Neural cell (in vitro differentiated cells): ENCODE measurements at regions not wholly inside any gene's neighbourhood (a gene's known extent, or its start where the extent isn't known, plus 50 kb on each side); places are given as distances from the start of the nearest gene placed in this dataset.

Experiments used
- H2AFZ ChIP-seq: fragments of 200-600, 300-800 bp; sonication (generic), shearing (Covaris generic); 2 replicates; pipeline ENCODE4 v1.6.0; 2014; ENCODE audit warnings: low read depth, mild to moderate bottlenecking, antibody characterized with exemption, low read length, moderate library complexity
- H3F3A ChIP-seq: fragments of 200-600 bp; shearing (Covaris generic); 2 replicates; pipeline ENCODE4 v1.6.1; 2016; ENCODE audit warnings: mild to moderate bottlenecking, moderate library complexity, mixed read lengths, antibody characterized with exemption, low read length; ENCODE audit not compliant: insufficient read depth, poor library complexity, severe bottlenecking
- H3K27ac ChIP-seq: fragments of 200-600, 300-800 bp; sonication (generic), shearing (Covaris generic); 2 replicates; pipeline ENCODE4 v1.5.1; 2014; ENCODE audit warnings: mild to moderate bottlenecking, low read length, moderate library complexity
- H3K27me3 ChIP-seq: fragments of 300-800, 200-600 bp; sonication (generic), shearing (Covaris generic); 2 replicates; pipeline ENCODE4 v1.6.0; 2014; ENCODE audit warnings: mild to moderate bottlenecking, low read depth, low read length, moderate library complexity; ENCODE audit not compliant: insufficient read depth
- H3K36me3 ChIP-seq: fragments of 300-800, 200-600 bp; sonication (generic), shearing (Covaris generic); 2 replicates; pipeline ENCODE4 v1.5.1; 2014; ENCODE audit warnings: mild to moderate bottlenecking, antibody characterized with exemption, low read length, moderate library complexity; ENCODE audit not compliant: insufficient read depth
- H3K4me2 ChIP-seq: fragments of 300-800, 200-600 bp; sonication (generic), shearing (Covaris generic); 2 replicates; pipeline ENCODE4 v1.6.0; 2014; ENCODE audit warnings: mild to moderate bottlenecking, low read length
- H3K4me3 ChIP-seq: fragments of 300-800, 200-600 bp; sonication (generic), shearing (Covaris generic); 2 replicates; pipeline ENCODE4 v1.5.1; 2014; ENCODE audit warnings: mild to moderate bottlenecking, low read length, moderate library complexity
- H3K79me2 ChIP-seq: fragments of 200-600 bp; shearing (Covaris generic); replicated peaks from 2 replicates; pipeline ENCODE4 v1.6.0; 2014; ENCODE audit warnings: mild to moderate bottlenecking, low read length, moderate library complexity; ENCODE audit not compliant: insufficient read depth
- H3K9ac ChIP-seq: fragments of 300-800, 200-600 bp; sonication (generic), shearing (Covaris generic); 2 replicates; pipeline ENCODE4 v1.6.1; 2016; ENCODE audit warnings: mild to moderate bottlenecking, low read length, mixed read lengths
- H3K9me2 ChIP-seq: fragments of 200-600 bp; shearing (Covaris generic); 2 replicates; pipeline ENCODE4 v1.6.1; 2016; ENCODE audit warnings: mild to moderate bottlenecking, low read length, mixed read lengths; ENCODE audit not compliant: insufficient read depth
- H3K9me3 ChIP-seq: fragments of 200-600, 300-800 bp; sonication (generic), shearing (Covaris generic); 2 replicates; pipeline ENCODE4 v1.6.1; 2016; ENCODE audit warnings: mild to moderate bottlenecking, mixed run types, low read length, moderate library complexity, mixed read lengths
- H4K20me1 ChIP-seq: fragments of 200-600 bp; shearing (Covaris generic); 2 replicates; pipeline ENCODE4 v1.6.1; 2016; ENCODE audit warnings: mild to moderate bottlenecking, mixed run types; ENCODE audit not compliant: insufficient read depth
- EP300 ChIP-seq: fragments of 450-650 bp; conservative IDR thresholded peaks from 2 replicates; pipeline ENCODE4 v1.6.1; 2014; ENCODE audit warnings: antibody characterized with exemption, mild to moderate bottlenecking, moderate library complexity; ENCODE audit not compliant: poor library complexity, severe bottlenecking
- EZH2 ChIP-seq: fragments of 200-600, 300-800 bp; shearing (Covaris generic), sonication (generic); IDR thresholded peaks from 2 replicates; pipeline ENCODE4 v1.6.1; 2014; ENCODE audit warnings: antibody characterized with exemption, low read length, borderline replicate concordance, mild to moderate bottlenecking; ENCODE audit not compliant: insufficient read depth, poor library complexity, severe bottlenecking
- MXI1 ChIP-seq: fragments of 450-650 bp; conservative IDR thresholded peaks from 2 replicates; pipeline ENCODE4 v1.6.1; 2014; ENCODE audit warnings: antibody characterized with exemption, mild to moderate bottlenecking; ENCODE audit not compliant: poor library complexity, severe bottlenecking
- POLR2AphosphoS5 ChIP-seq: IDR thresholded peaks from 2 replicates; pipeline ENCODE4 v1.6.1; 2012
- RAD21 ChIP-seq: fragments of 450-650 bp; conservative IDR thresholded peaks from 2 replicates; pipeline ENCODE4 v1.6.1; 2014; ENCODE audit warnings: antibody characterized with exemption, mild to moderate bottlenecking, moderate library complexity
- SMC3 ChIP-seq: fragments of 450-650 bp; conservative IDR thresholded peaks from 2 replicates; pipeline ENCODE4 v1.6.1; 2014; ENCODE audit warnings: antibody characterized with exemption, mild to moderate bottlenecking, moderate library complexity; ENCODE audit not compliant: poor library complexity
- TAF1 ChIP-seq: IDR thresholded peaks from 2 replicates; pipeline ENCODE4 v1.6.1; 2012; ENCODE audit warnings: low read depth
- TF ChIP-seq, protein P1 (sequence below): IDR thresholded peaks from 2 replicates; pipeline ENCODE4 v1.6.1; 2012; ENCODE audit warnings: borderline replicate concordance
- TF ChIP-seq, protein P2 (sequence below): fragments of 450-650 bp; IDR thresholded peaks from 2 replicates; pipeline ENCODE4 v1.5.1; 2014; ENCODE audit warnings: antibody characterized with exemption, mild to moderate bottlenecking, moderate library complexity; ENCODE audit not compliant: poor library complexity, severe bottlenecking

DNA sequence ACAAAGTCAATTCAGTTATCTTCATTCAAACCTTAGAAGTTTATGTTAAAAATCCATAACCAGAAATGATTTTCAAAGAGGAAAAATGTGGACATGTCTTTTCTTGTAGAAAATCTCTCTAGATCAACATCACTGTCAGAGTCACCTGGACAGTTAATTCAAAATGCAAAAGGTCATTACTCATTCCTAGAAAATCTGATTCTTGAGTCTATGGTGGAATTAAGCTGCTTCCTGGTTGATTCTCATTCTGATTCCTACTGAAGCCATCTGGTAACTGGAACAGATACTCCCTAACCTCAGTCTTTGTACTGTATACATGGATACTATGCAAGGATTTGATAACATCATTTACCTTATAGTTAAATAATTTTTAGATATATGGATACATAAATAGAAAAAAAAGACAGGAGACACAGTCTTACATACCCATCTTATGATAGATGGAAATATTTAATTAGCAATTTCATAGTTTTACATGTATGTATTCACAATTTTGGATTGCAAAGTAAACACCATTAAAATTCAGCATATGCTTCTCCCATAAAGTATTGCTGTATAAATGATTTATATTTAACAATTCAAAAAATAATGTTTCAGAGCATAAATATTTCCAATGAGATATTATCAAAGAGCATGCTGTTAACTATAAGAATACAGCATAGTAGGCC lies 693.2 kb upstream of the CCDC54 start:
- Histone ChIP-seq H4K20me1 (no peaks in the 10 kb centered on the region), H3K4me2 (no peak overlapping the region), H3K9ac (no peak overlapping the region), H3K9me2 (no peaks in the 10 kb centered on the region), H3K27ac (no peak overlapping the region), H3K27me3 (no peaks in the 10 kb centered on the region), H3K9me3 (no peaks in the 10 kb centered on the region), H3K4me3 (no peak overlapping the region), H2AFZ (no peak overlapping the region), H3K79me2 (no peaks in the 10 kb centered on the region), H3K36me3 (no peaks in the 10 kb centered on the region), H3F3A (no peaks in the 10 kb centered on the region)
- no peak for TF ChIP-seq TAF1
- TF ChIP-seq SMC3: no peak
- TF ChIP-seq, protein P1, sequence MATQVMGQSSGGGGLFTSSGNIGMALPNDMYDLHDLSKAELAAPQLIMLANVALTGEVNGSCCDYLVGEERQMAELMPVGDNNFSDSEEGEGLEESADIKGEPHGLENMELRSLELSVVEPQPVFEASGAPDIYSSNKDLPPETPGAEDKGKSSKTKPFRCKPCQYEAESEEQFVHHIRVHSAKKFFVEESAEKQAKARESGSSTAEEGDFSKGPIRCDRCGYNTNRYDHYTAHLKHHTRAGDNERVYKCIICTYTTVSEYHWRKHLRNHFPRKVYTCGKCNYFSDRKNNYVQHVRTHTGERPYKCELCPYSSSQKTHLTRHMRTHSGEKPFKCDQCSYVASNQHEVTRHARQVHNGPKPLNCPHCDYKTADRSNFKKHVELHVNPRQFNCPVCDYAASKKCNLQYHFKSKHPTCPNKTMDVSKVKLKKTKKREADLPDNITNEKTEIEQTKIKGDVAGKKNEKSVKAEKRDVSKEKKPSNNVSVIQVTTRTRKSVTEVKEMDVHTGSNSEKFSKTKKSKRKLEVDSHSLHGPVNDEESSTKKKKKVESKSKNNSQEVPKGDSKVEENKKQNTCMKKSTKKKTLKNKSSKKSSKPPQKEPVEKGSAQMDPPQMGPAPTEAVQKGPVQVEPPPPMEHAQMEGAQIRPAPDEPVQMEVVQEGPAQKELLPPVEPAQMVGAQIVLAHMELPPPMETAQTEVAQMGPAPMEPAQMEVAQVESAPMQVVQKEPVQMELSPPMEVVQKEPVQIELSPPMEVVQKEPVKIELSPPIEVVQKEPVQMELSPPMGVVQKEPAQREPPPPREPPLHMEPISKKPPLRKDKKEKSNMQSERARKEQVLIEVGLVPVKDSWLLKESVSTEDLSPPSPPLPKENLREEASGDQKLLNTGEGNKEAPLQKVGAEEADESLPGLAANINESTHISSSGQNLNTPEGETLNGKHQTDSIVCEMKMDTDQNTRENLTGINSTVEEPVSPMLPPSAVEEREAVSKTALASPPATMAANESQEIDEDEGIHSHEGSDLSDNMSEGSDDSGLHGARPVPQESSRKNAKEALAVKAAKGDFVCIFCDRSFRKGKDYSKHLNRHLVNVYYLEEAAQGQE: no peak
- no peak for TF ChIP-seq RAD21
- no peak for TF ChIP-seq MXI1
- no peak for TF ChIP-seq EZH2
- no peak for TF ChIP-seq EP300
- TF ChIP-seq, protein P2, sequence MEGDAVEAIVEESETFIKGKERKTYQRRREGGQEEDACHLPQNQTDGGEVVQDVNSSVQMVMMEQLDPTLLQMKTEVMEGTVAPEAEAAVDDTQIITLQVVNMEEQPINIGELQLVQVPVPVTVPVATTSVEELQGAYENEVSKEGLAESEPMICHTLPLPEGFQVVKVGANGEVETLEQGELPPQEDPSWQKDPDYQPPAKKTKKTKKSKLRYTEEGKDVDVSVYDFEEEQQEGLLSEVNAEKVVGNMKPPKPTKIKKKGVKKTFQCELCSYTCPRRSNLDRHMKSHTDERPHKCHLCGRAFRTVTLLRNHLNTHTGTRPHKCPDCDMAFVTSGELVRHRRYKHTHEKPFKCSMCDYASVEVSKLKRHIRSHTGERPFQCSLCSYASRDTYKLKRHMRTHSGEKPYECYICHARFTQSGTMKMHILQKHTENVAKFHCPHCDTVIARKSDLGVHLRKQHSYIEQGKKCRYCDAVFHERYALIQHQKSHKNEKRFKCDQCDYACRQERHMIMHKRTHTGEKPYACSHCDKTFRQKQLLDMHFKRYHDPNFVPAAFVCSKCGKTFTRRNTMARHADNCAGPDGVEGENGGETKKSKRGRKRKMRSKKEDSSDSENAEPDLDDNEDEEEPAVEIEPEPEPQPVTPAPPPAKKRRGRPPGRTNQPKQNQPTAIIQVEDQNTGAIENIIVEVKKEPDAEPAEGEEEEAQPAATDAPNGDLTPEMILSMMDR: no peak
- no peak for TF ChIP-seq POLR2AphosphoS5

DNA sequence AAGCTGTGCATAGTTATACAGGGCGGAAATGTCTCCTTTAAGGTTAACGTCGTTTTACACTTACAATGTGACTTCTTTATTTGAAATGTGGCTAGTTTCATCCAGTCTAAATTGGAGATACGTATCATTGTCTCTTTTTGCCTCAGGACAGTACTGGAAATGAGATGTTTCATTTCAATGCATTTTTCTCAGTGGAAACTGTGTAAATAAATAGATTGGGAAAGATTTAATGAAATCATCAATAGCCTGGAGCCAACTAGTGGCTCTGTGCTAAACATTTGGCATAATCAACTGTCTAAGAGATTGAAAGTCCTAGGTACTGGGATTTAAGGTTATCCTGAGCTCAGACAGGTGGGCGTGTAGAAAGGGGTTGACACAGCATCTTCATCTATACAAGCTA lies 691.5 kb upstream of the CCDC54 start:
- Histone ChIP-seq H3K4me3 (no peak overlapping the region), H3K79me2 (no peaks in the 10 kb centered on the region), H3K4me2 (no peak overlapping the region), H4K20me1 (no peaks in the 10 kb centered on the region), H3K9me2 (no peaks in the 10 kb centered on the region), H2AFZ (no peak overlapping the region), H3K9me3 (no peaks in the 10 kb centered on the region), H3K36me3 (no peaks in the 10 kb centered on the region), H3K27me3 (no peaks in the 10 kb centered on the region), H3F3A (no peaks in the 10 kb centered on the region), H3K27ac (no peak overlapping the region), H3K9ac (no peak overlapping the region)
- TF ChIP-seq, protein P2: no peak
- TF ChIP-seq EP300 (no peak), POLR2AphosphoS5 (no peak), EZH2 (no peak), SMC3 (no peak), RAD21 (no peak), TAF1 (no peak), MXI1 (no peak)
- TF ChIP-seq, protein P1: no peak
